Activated T-helper 17 cell treated with anti-CD3 and anti-CD28 coated beads, Interleukin-2, amount 50 U/mL, for 72 hours (primary cell): ENCODE measurements at regions not wholly inside any gene's neighbourhood (a gene's known extent, or its start where the extent isn't known, plus 50 kb on each side); places are given as distances from the start of the nearest gene placed in this dataset.

Experiments
- ATAC-seq: fragments of 150-1000 bp; cut with Tn5 transposase; replicated peaks from 2 replicates; pipeline ENCODE4 v1.10.0; 2021; ENCODE audit warnings: mild to moderate bottlenecking, moderate library complexity
- H3K27ac Mint-ChIP-seq: one replicate; pipeline ENCODE4 v1.8.0; 2022; ENCODE audit warnings: mixed read lengths
- H3K27me3 Mint-ChIP-seq: one replicate; pipeline ENCODE4 v1.8.0; 2022; ENCODE audit warnings: mixed read lengths
- H3K36me3 Mint-ChIP-seq: one replicate; pipeline ENCODE4 v1.8.0; 2022; ENCODE audit warnings: low read depth, mild to moderate bottlenecking, mixed read lengths
- H3K4me1 Mint-ChIP-seq: one replicate; pipeline ENCODE4 v1.8.0; 2022; ENCODE audit warnings: mixed read lengths
- H3K4me3 Mint-ChIP-seq: one replicate; pipeline ENCODE4 v1.8.0; 2022; ENCODE audit warnings: mild to moderate bottlenecking, mixed read lengths
- H3K9me3 Mint-ChIP-seq: one replicate; pipeline ENCODE4 v1.8.0; 2022; ENCODE audit warnings: mixed read lengths

- no peak for ATAC-seq
Observed at GRCh38 chr9:81499594-81499993, 189.8 kb downstream of the TLE1 start.

GRCh38 chr9:81499021-81499454, 190.3 kb downstream of the TLE1 start:
- Mint-ChIP-seq H3K27me3 (no peaks in the 10 kb centered on the region), H3K36me3 (no peaks in the 10 kb centered on the region), H3K9me3 (peaks cover 8% of the 10 kb centered on the region), H3K27ac (no peak overlapping the region), H3K4me1 (no peaks in the 10 kb centered on the region), H3K4me3 (no peak overlapping the region)
- no peak for ATAC-seq

More at GRCh38 chr9:81499594-81499993, 189.8 kb downstream of the TLE1 start:
- no peak overlapping the region for H3K4me3 Mint-ChIP-seq
- H3K27me3 Mint-ChIP-seq = no peaks in the 10 kb centered on the region
- H3K36me3 Mint-ChIP-seq = no peaks in the 10 kb centered on the region
- no peak overlapping the region for H3K27ac Mint-ChIP-seq
- no peaks in the 10 kb centered on the region for H3K4me1 Mint-ChIP-seq
- peaks cover 8% of the 10 kb centered on the region for H3K9me3 Mint-ChIP-seq

DNA sequence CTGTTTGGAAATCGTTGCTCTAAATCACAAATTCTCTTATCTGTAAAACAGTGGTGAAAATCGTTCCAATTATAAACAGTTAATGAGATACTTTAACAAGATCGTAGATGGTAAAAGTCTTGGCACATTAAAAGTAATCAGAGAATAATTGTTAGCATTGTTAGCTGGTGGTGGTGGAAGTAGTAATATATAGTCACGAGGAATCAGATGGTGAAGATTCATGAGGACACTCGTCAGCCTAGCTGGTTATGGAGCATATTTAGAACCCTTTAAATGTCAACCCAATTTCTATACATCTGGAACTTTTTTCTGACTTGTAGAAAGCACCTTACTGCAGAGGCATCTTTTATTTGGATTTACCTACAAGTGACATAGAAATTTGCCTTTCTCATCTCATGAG, 190.8 kb downstream of the TLE1 start:
- Mint-ChIP-seq H3K36me3 (no peaks in the 10 kb centered on the region), H3K27ac (no peak overlapping the region), H3K27me3 (no peaks in the 10 kb centered on the region), H3K9me3 (peaks cover 8% of the 10 kb centered on the region), H3K4me1 (no peaks in the 10 kb centered on the region), H3K4me3 (no peak overlapping the region)
- ATAC-seq = no peak

- Mint-ChIP-seq H3K4me3 (no peak overlapping the region), H3K27ac (no peak overlapping the region), H3K27me3 (no peaks in the 10 kb centered on the region), H3K9me3 (peaks cover 8% of the 10 kb centered on the region), H3K4me1 (no peaks in the 10 kb centered on the region), H3K36me3 (no peaks in the 10 kb centered on the region)
- no peak for ATAC-seq
Observed at GRCh38 chr9:81497091-81497490, 192.3 kb downstream of the TLE1 start.

GRCh38 chr9:81492710-81493447, 196.5 kb downstream of the TLE1 start:
- H3K9me3 Mint-ChIP-seq = peaks cover 8% of the 10 kb centered on the region
- H3K27me3 Mint-ChIP-seq = no peaks in the 10 kb centered on the region

DNA sequence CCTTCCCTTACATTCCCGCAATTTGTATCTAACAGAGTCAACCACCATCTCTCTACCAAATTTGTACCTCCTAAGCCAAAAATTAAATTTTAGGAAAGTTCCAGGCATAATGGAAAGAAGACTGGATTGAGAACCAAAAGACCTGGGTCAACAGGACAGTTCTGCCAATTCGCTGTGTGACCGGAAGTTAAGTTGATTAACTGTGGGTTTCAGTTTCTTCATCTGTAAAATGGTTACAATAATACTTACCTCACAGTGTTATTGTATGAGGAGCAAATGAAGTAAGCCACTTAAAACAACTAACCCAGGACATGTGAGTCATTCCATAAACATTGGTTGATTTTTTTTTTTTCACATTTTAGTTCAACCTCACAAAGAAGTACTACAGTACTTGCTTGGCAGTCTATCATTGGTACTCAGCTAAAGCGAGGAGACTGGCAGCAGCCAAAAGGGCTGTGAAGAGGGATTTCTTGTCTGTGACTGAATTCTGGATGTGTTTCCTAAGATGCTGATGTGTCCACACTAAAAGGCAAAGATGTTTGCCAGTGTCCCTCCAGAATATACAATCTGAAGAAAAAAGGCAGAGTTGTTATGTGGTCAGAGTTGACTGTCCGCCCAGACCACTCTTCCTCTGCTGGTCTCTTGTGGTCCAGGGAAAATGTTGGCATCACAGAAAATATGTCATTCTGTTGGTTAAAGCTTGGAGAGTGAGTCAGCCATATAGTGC, 198.6 kb downstream of the TLE1 start:
- no peak overlapping the region for H3K4me3 Mint-ChIP-seq
- H3K36me3 Mint-ChIP-seq = no peaks in the 10 kb centered on the region
- no peaks in the 10 kb centered on the region for H3K27me3 Mint-ChIP-seq
- no peak for ATAC-seq
- peaks cover 2% of the 10 kb centered on the region for H3K9me3 Mint-ChIP-seq
- no peaks in the 10 kb centered on the region for H3K4me1 Mint-ChIP-seq
- H3K27ac Mint-ChIP-seq = no peak overlapping the region

More at GRCh38 chr9:81492710-81493447, 196.5 kb downstream of the TLE1 start:
- Mint-ChIP-seq H3K27ac (no peak overlapping the region), H3K4me1 (no peaks in the 10 kb centered on the region), H3K4me3 (no peak overlapping the region), H3K36me3 (no peaks in the 10 kb centered on the region)
- no peak for ATAC-seq

DNA sequence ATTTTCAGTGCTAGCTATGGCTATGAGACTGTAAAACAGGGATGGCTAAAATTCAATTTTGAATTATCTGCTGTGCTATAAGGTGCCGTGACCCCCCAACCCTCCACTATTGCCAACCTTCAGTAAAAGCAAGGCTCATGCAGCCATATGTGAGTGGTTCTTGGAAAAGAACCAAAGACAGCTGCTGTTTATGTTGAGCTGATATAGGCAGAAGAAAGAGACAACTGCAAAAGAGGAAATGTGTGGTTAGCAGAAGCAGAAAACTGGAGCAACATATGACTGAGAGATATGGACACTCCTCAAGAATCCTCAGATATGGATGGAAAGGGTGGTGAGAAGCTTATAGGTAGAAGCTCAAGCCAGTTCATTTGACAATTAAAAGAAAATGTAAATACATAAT, 200.3 kb downstream of the TLE1 start:
- ATAC-seq = no peak
- H3K4me3 Mint-ChIP-seq = no peak overlapping the region
- H3K9me3 Mint-ChIP-seq = peaks cover 4% of the 10 kb centered on the region
- H3K36me3 Mint-ChIP-seq = no peaks in the 10 kb centered on the region
- no peak overlapping the region for H3K27ac Mint-ChIP-seq
- no peaks in the 10 kb centered on the region for H3K4me1 Mint-ChIP-seq
- H3K27me3 Mint-ChIP-seq = no peaks in the 10 kb centered on the region

- Mint-ChIP-seq H3K4me1 (no peaks in the 10 kb centered on the region), H3K4me3 (no peak overlapping the region), H3K27me3 (no peaks in the 10 kb centered on the region), H3K9me3 (peaks cover 7% of the 10 kb centered on the region), H3K27ac (no peak overlapping the region), H3K36me3 (no peaks in the 10 kb centered on the region)
- no peak for ATAC-seq
Observed at GRCh38 chr9:81480828-81481604, 208.3 kb downstream of the TLE1 start.

DNA sequence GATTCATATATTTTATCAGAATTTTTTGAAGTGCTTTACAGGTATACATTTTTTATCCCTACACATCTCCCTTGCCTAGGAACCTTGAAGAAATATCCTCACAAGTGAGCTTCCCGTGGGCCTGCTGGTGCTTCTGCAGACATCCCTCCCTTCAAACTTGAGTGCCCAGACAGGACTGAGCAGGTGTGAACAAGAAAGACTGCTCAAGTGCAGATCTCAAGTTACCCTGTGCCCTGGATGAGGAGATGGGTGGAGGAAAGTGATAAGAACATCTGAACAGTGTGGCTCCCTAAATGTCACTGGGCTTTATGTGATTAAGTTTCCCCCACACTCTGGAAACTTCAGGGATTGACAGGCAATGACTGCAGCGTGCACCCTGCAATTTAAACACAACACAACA, 209.8 kb downstream of the TLE1 start:
- no peak overlapping the region for H3K4me3 Mint-ChIP-seq
- H3K4me1 Mint-ChIP-seq = no peaks in the 10 kb centered on the region
- no peaks in the 10 kb centered on the region for H3K36me3 Mint-ChIP-seq
- no peak overlapping the region for H3K27ac Mint-ChIP-seq
- H3K27me3 Mint-ChIP-seq = no peaks in the 10 kb centered on the region
- no peak for ATAC-seq
- peaks cover 11% of the 10 kb centered on the region for H3K9me3 Mint-ChIP-seq

DNA sequence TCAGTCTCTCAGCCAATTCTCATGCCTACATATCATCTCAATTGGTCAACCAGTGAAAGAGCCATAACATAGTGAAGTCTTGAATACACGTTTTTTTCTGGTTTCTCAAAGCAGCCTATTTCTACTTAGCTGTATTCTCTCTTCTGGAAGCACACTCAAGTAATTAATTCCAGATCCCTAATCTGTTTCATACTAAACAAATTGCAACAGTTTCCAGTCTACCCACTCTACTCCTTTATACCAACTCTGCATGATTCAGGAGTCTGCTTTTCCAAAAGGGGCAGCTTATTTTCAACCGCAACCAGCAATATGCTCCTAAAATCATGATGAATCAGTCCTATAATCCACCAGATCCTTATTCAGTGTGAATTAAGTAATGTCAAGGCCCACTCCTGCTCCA, 211.7 kb downstream of the TLE1 start:
- Mint-ChIP-seq H3K27me3 (no peaks in the 10 kb centered on the region), H3K9me3 (peaks cover 14% of the 10 kb centered on the region), H3K27ac (no peak overlapping the region), H3K36me3 (no peaks in the 10 kb centered on the region), H3K4me3 (no peak overlapping the region), H3K4me1 (no peaks in the 10 kb centered on the region)
- no peak for ATAC-seq

- H3K4me3 Mint-ChIP-seq = no peak overlapping the region
- H3K9me3 Mint-ChIP-seq = peaks cover 14% of the 10 kb centered on the region
- ATAC-seq = no peak
- H3K36me3 Mint-ChIP-seq = no peaks in the 10 kb centered on the region
- H3K27me3 Mint-ChIP-seq = no peaks in the 10 kb centered on the region
- H3K27ac Mint-ChIP-seq = no peak overlapping the region
- no peaks in the 10 kb centered on the region for H3K4me1 Mint-ChIP-seq
Observed at GRCh38 chr9:81476813-81477490, 212.4 kb downstream of the TLE1 start.

DNA sequence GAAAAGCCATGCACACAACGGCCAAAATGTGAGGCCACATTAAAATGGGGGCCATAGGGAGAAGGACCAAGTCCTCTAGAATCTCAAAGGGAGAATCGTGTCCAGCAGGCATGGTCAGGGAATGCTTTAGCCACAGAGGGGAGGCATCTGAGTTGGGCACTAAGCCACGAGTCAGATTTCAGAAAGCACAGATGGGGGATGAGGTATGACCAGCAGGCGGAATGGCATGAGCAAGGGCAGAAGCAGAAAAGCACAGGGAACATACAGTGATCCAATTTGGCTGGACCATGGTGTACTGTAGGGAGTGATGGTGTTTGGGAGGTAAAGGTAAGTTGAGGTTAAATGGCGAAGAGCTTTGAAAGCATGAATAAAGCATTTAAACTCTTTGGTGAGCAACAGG, 214.6 kb downstream of the TLE1 start:
- no peaks in the 10 kb centered on the region for H3K4me1 Mint-ChIP-seq

DNA sequence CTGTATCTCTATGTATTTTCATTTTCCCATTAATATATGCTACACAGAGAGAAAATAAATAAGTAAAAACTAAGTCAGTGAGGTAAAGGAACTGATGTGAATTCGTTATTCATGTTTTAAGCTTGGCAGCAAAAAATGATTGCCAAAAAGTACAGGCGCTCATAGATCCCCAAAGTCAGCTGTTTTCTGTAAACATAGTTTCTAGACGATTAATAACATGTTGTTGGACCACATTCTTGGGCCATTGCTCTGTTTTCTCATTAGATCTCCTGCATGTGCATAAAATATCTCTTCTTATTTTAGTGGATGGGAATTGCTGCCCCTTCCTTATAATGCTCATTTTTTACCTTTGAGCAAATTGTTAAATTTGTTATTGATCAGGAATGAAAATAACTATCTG, 215.2 kb downstream of the TLE1 start:
- Mint-ChIP-seq H3K9me3 (peaks cover 11% of the 10 kb centered on the region), H3K4me1 (no peaks in the 10 kb centered on the region), H3K36me3 (no peaks in the 10 kb centered on the region), H3K27ac (no peak overlapping the region), H3K4me3 (no peak overlapping the region), H3K27me3 (no peaks in the 10 kb centered on the region)
- ATAC-seq = no peak

More for the DNA sequence above, 214.6 kb downstream of the TLE1 start:
- Mint-ChIP-seq H3K27me3 (no peaks in the 10 kb centered on the region), H3K36me3 (no peaks in the 10 kb centered on the region), H3K4me3 (no peak overlapping the region), H3K9me3 (peaks cover 11% of the 10 kb centered on the region), H3K27ac (no peak overlapping the region)
- no peak for ATAC-seq

DNA sequence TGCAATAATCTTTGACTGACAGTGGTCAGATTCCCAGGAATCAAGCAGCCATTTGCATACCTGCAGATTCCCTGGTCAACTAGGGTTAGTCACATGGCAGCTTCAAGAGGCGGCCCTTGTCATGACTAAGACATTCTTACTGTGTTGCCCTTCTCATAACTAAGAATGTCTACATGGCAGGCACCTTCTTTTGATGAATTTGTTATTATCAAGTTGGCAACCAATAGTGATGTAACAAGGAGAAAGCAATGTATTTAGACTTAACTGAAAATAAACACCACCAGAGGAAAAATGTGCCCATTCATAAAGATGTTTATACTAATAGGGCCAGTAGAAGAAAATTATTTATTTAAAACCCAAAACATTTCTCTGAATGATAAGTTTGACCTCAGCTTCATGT, 215.6 kb downstream of the TLE1 start:
- H3K4me1 Mint-ChIP-seq = no peaks in the 10 kb centered on the region
- no peak for ATAC-seq
- no peak overlapping the region for H3K27ac Mint-ChIP-seq
- no peak overlapping the region for H3K4me3 Mint-ChIP-seq
- H3K27me3 Mint-ChIP-seq = no peaks in the 10 kb centered on the region
- peaks cover 11% of the 10 kb centered on the region for H3K9me3 Mint-ChIP-seq
- H3K36me3 Mint-ChIP-seq = no peaks in the 10 kb centered on the region
